ENCODE measurements at regions not wholly inside any gene's neighbourhood (a gene's known extent, or its start where the extent isn't known, plus 50 kb on each side); places are given as distances from the start of the nearest gene placed in this dataset.

- Histone ChIP-seq H4K20me1 (replicated peaks; ENCODE audit: insufficient read depth) (no peaks in the 10 kb centered on the region), H3K27ac (ENCODE audit: low read depth) (no peak overlapping the region), H3K9me2 (ENCODE audit: insufficient read depth) (no peaks in the 10 kb centered on the region), H3K36me3 (ENCODE audit: insufficient read depth) (no peaks in the 10 kb centered on the region), H3K4me2 (no peak overlapping the region), H3K4me3 (no peak overlapping the region), H2AFZ (no peak overlapping the region), H3F3A (replicated peaks; ENCODE audit: low read depth) (no peaks in the 10 kb centered on the region), H3K79me2 (replicated peaks; ENCODE audit: insufficient read depth) (no peaks in the 10 kb centered on the region), H3K27me3 (ENCODE audit: insufficient read depth) (no peaks in the 10 kb centered on the region), H3K4me1 (ENCODE audit: insufficient read depth) (no peaks in the 10 kb centered on the region)
- no peak for DNase-seq (ENCODE audit: low spot score)
- Mint-ChIP-seq H3K27me3 (ENCODE audit: insufficient read depth, low read depth, poor library complexity) (peaks cover 4% of the 10 kb centered on the region), H3K4me1 (0 out of 3 replicates have a peak, but pooled peaks cover 2% of the 10 kb centered on the region), H3K27ac (no peak overlapping the region), H3K36me3 (ENCODE audit: low read depth) (peaks cover 8% of the 10 kb centered on the region), H3K4me3 (no peak overlapping the region), H3K9me3 (peaks cover 9% of the 10 kb centered on the region)
- TF ChIP-seq CTCF (conservative IDR thresholded peaks at IDR 0.05; ENCODE audit: low read depth in 2 of 2) = no peak
- TF ChIP-seq EZH2phosphoT487 (IDR thresholded peaks at IDR 0.05; ENCODE audit: unreplicated experiment) = no peak
- TF ChIP-seq POLR2AphosphoS5 (IDR thresholded peaks at IDR 0.05; ENCODE audit: low read depth) = no peak
- no peak for TF ChIP-seq ETS1 (IDR thresholded peaks at IDR 0.05)
- no peak for TF ChIP-seq EZH2 (IDR thresholded peaks at IDR 0.05; ENCODE audit: low read depth, unreplicated experiment)
- no peak for TF ChIP-seq ZNF331 (CRISPR knock-in tag; IDR thresholded peaks at IDR 0.05; ENCODE audit: low read depth)
- no peak for TF ChIP-seq CREB1 (CRISPR knock-in tag; IDR thresholded peaks at IDR 0.05; ENCODE audit: low read depth)
- no peak for TF ChIP-seq ZNF462 (CRISPR knock-in tag; IDR thresholded peaks at IDR 0.05)
- no peak for TF ChIP-seq NANOG (IDR thresholded peaks at IDR 0.05; ENCODE audit: borderline replicate concordance)
- no peak for TF ChIP-seq REST (IDR thresholded peaks at IDR 0.05; ENCODE audit: unreplicated experiment)
- TF ChIP-seq STAT1 (IDR thresholded peaks at IDR 0.05; ENCODE audit: unreplicated experiment) = no peak
- TF ChIP-seq ZNF114 (CRISPR knock-in tag; IDR thresholded peaks at IDR 0.05) = no peak
- no peak for TF ChIP-seq JUNB (IDR thresholded peaks at IDR 0.05; ENCODE audit: unreplicated experiment)
- ATAC-seq = no peak
These were observed 221.3 kb downstream of the ERMARD start for GRCh38 chr6:169972736-169973135.

Data from GM23338 (cell line).